Naive B cell (primary cell): ENCODE measurements at regions not wholly inside any gene's neighbourhood (a gene's known extent, or its start where the extent isn't known, plus 50 kb on each side); places are given as distances from the start of the nearest gene placed in this dataset.

Source experiments
- ATAC-seq, 2 donors: fragments of 150-1000 bp; cut with Tn5 transposase; 2 replicates each; pipeline ENCODE4 v1.10.0; 2021; ENCODE audit warnings: low read depth in 2 of 2, mild to moderate bottlenecking in 2 of 2, moderate library complexity in 2 of 2
- DNase-seq: peaks from one replicate; pipeline ENCODE4 v3.0.0; 2022
- H3K27ac Mint-ChIP-seq, 6 donors: one replicate each; pipeline ENCODE4 v1.8.0; 2020 to 2022; ENCODE audit warnings: mild to moderate bottlenecking in 6 of 6, mixed read lengths in 6 of 6, moderate library complexity in 5 of 6, inconsistent platforms in 2 of 6
- H3K27me3 Mint-ChIP-seq, 3 donors: one replicate each; pipeline ENCODE4 v1.8.0; 2021 to 2022; ENCODE audit warnings: mixed read lengths in 3 of 3, mild to moderate bottlenecking in 1 of 3
- H3K36me3 Mint-ChIP-seq, 2 donors: one replicate each; pipeline ENCODE4 v1.8.0; 2020 to 2022; ENCODE audit warnings: mixed read lengths in 2 of 2, inconsistent platforms in 1 of 2, mild to moderate bottlenecking in 1 of 2
- H3K4me1 Mint-ChIP-seq, 3 donors: one replicate each; pipeline ENCODE4 v1.8.0; 2020 to 2022; ENCODE audit warnings: mixed read lengths in 3 of 3, inconsistent platforms in 1 of 3, mild to moderate bottlenecking in 1 of 3, moderate library complexity in 1 of 3
- H3K4me3 Mint-ChIP-seq, 8 donors: one replicate each; pipeline ENCODE4 v1.8.0; 2020 to 2022; ENCODE audit warnings: mild to moderate bottlenecking in 8 of 8, mixed read lengths in 8 of 8, moderate library complexity in 8 of 8, inconsistent platforms in 2 of 8
- H3K9me3 Mint-ChIP-seq, 7 donors: one replicate each; pipeline ENCODE4 v1.8.0; 2020 to 2022; ENCODE audit warnings: mixed read lengths in 7 of 7, mild to moderate bottlenecking in 5 of 7, inconsistent platforms in 2 of 7, moderate library complexity in 1 of 7

GRCh38 chr13:47087841-47088240, 191.0 kb upstream of the HTR2A start:
- DNase-seq (no peak), ATAC-seq (no peak)
- no peak overlapping the region for H3K4me3 Mint-ChIP-seq
- no peaks in the 10 kb centered on the region for H3K36me3 Mint-ChIP-seq
- peaks cover 0 to 1% (median 0%) of the 10 kb centered on the region in 7 donors for H3K9me3 Mint-ChIP-seq
- peaks cover 3 to 8% (median 5%) of the 10 kb centered on the region in 3 donors for H3K27me3 Mint-ChIP-seq
- H3K27ac Mint-ChIP-seq: no peak overlapping the region
- H3K4me1 Mint-ChIP-seq: no peaks in the 10 kb centered on the region

- Mint-ChIP-seq H3K36me3 (no peaks in the 10 kb centered on the region), H3K27me3 (peaks cover 0 to 5% (median 4%) of the 10 kb centered on the region in 3 donors), H3K4me3 (no peak overlapping the region), H3K9me3 (peaks cover 0 to 1% (median 0%) of the 10 kb centered on the region in 7 donors), H3K27ac (no peak overlapping the region), H3K4me1 (no peaks in the 10 kb centered on the region)
- ATAC-seq (no peak), DNase-seq (no peak)
Measured at GRCh38 chr13:47087241-47087640, 190.4 kb upstream of the HTR2A start.

GRCh38 chr13:47085346-47085745, 188.5 kb upstream of the HTR2A start:
- no peaks in the 10 kb centered on the region for H3K36me3 Mint-ChIP-seq
- peaks cover 0 to 5% (median 4%) of the 10 kb centered on the region in 3 donors for H3K27me3 Mint-ChIP-seq
- ATAC-seq: no peak
- H3K27ac Mint-ChIP-seq: no peak overlapping the region
- no peak overlapping the region for H3K4me3 Mint-ChIP-seq
- peaks cover 0 to 1% (median 0%) of the 10 kb centered on the region in 7 donors for H3K9me3 Mint-ChIP-seq
- no peak for DNase-seq
- H3K4me1 Mint-ChIP-seq: no peaks in the 10 kb centered on the region

GRCh38 chr13:47081850-47082249, 185.0 kb upstream of the HTR2A start:
- H3K27ac Mint-ChIP-seq: no peak overlapping the region
- peaks cover 0 to 10% (median 4%) of the 10 kb centered on the region in 3 donors for H3K27me3 Mint-ChIP-seq
- peaks cover 0 to 5% (median 0%) of the 10 kb centered on the region in 7 donors for H3K9me3 Mint-ChIP-seq
- no peak for ATAC-seq
- DNase-seq: no peak
- no peaks in the 10 kb centered on the region for H3K4me1 Mint-ChIP-seq
- no peak overlapping the region for H3K4me3 Mint-ChIP-seq
- H3K36me3 Mint-ChIP-seq: no peaks in the 10 kb centered on the region

GRCh38 chr13:47081246-47081645, 184.4 kb upstream of the HTR2A start:
- H3K4me3 Mint-ChIP-seq: no peak overlapping the region
- H3K4me1 Mint-ChIP-seq: no peaks in the 10 kb centered on the region

GRCh38 chr13:47080621-47081020, 183.8 kb upstream of the HTR2A start:
- peaks cover 0 to 8% (median 6%) of the 10 kb centered on the region in 3 donors for H3K27me3 Mint-ChIP-seq
- no peaks in the 10 kb centered on the region for H3K4me1 Mint-ChIP-seq
- H3K27ac Mint-ChIP-seq: no peak overlapping the region

More at GRCh38 chr13:47081246-47081645, 184.4 kb upstream of the HTR2A start:
- no peak overlapping the region for H3K27ac Mint-ChIP-seq
- H3K9me3 Mint-ChIP-seq: peaks cover 0 to 7% (median 1%) of the 10 kb centered on the region in 7 donors
- DNase-seq: no peak
- H3K27me3 Mint-ChIP-seq: peaks cover 0 to 8% (median 6%) of the 10 kb centered on the region in 3 donors
- ATAC-seq: no peak
- H3K36me3 Mint-ChIP-seq: no peaks in the 10 kb centered on the region

GRCh38 chr13:47076500-47076899, 179.6 kb upstream of the HTR2A start:
- H3K4me1 Mint-ChIP-seq: no peaks in the 10 kb centered on the region
- H3K36me3 Mint-ChIP-seq: peaks cover 6 to 18% of the 10 kb centered on the region in 2 donors
- peaks cover 9 to 36% (median 29%) of the 10 kb centered on the region in 7 donors for H3K9me3 Mint-ChIP-seq
- peaks cover 4 to 21% (median 11%) of the 10 kb centered on the region in 3 donors for H3K27me3 Mint-ChIP-seq
- no peak overlapping the region for H3K4me3 Mint-ChIP-seq
- no peak overlapping the region for H3K27ac Mint-ChIP-seq
- ATAC-seq (no peak), DNase-seq (no peak)

More at GRCh38 chr13:47080621-47081020, 183.8 kb upstream of the HTR2A start:
- Mint-ChIP-seq H3K36me3 (no peaks in the 10 kb centered on the region), H3K9me3 (peaks cover 0 to 13% (median 8%) of the 10 kb centered on the region in 7 donors), H3K4me3 (no peak overlapping the region)
- ATAC-seq (no peak), DNase-seq (no peak)

- Mint-ChIP-seq H3K9me3 (peaks cover 0 to 13% (median 9%) of the 10 kb centered on the region in 7 donors), H3K4me3 (no peak overlapping the region), H3K27ac (no peak overlapping the region), H3K27me3 (peaks cover 4 to 46% (median 32%) of the 10 kb centered on the region in 3 donors), H3K36me3 (peaks cover 3 to 7% of the 10 kb centered on the region in 2 donors), H3K4me1 (no peaks in the 10 kb centered on the region)
- no peak for ATAC-seq
- DNase-seq: no peak
Measured at GRCh38 chr13:47069133-47069532, 172.3 kb upstream of the HTR2A start.

GRCh38 chr13:47067306-47067705, 170.5 kb upstream of the HTR2A start:
- ATAC-seq (no peak), DNase-seq (no peak)
- Mint-ChIP-seq H3K27ac (no peak overlapping the region), H3K9me3 (peaks cover 0 to 26% (median 11%) of the 10 kb centered on the region in 7 donors), H3K36me3 (peaks cover 5 to 11% of the 10 kb centered on the region in 2 donors), H3K4me1 (no peaks in the 10 kb centered on the region), H3K27me3 (peaks cover 4 to 47% (median 39%) of the 10 kb centered on the region in 3 donors), H3K4me3 (no peak overlapping the region)

GRCh38 chr13:47066226-47066625, 169.4 kb upstream of the HTR2A start:
- Mint-ChIP-seq H3K9me3 (peaks cover 0 to 31% (median 18%) of the 10 kb centered on the region in 7 donors), H3K27me3 (peaks cover 1 to 41% (median 39%) of the 10 kb centered on the region in 3 donors), H3K4me3 (no peak overlapping the region), H3K36me3 (peaks cover 6 to 11% of the 10 kb centered on the region in 2 donors), H3K27ac (no peak overlapping the region), H3K4me1 (no peaks in the 10 kb centered on the region)
- ATAC-seq: no peak
- no peak for DNase-seq

GRCh38 chr13:47064381-47064780, 167.5 kb upstream of the HTR2A start:
- no peak for ATAC-seq
- Mint-ChIP-seq H3K4me1 (no peaks in the 10 kb centered on the region), H3K9me3 (peaks cover 0 to 47% (median 32%) of the 10 kb centered on the region in 7 donors)

GRCh38 chr13:47049276-47049989, 152.6 kb upstream of the HTR2A start:
- ATAC-seq: no peak
- Mint-ChIP-seq H3K27ac (no peak overlapping the region), H3K9me3 (peaks cover 1 to 12% (median 5%) of the 10 kb centered on the region in 7 donors), H3K4me1 (no peaks in the 10 kb centered on the region), H3K4me3 (no peak overlapping the region), H3K36me3 (peaks cover 13 to 14% of the 10 kb centered on the region in 2 donors), H3K27me3 (peaks cover 7 to 14% (median 14%) of the 10 kb centered on the region in 3 donors)
- DNase-seq: no peak

More at GRCh38 chr13:47064381-47064780, 167.5 kb upstream of the HTR2A start:
- H3K27ac Mint-ChIP-seq: no peak overlapping the region
- peaks cover 6 to 17% of the 10 kb centered on the region in 2 donors for H3K36me3 Mint-ChIP-seq
- peaks cover 0 to 28% (median 28%) of the 10 kb centered on the region in 3 donors for H3K27me3 Mint-ChIP-seq
- no peak for DNase-seq
- no peak overlapping the region for H3K4me3 Mint-ChIP-seq

GRCh38 chr13:47046706-47047105, 149.9 kb upstream of the HTR2A start:
- Mint-ChIP-seq H3K36me3 (peaks cover 13 to 14% of the 10 kb centered on the region in 2 donors), H3K27me3 (peaks cover 16 to 19% (median 19%) of the 10 kb centered on the region in 3 donors), H3K4me3 (no peak overlapping the region), H3K9me3 (peaks cover 1 to 12% (median 5%) of the 10 kb centered on the region in 7 donors), H3K4me1 (no peaks in the 10 kb centered on the region), H3K27ac (no peak overlapping the region)
- DNase-seq (no peak), ATAC-seq (no peak)

- H3K4me1 Mint-ChIP-seq: no peaks in the 10 kb centered on the region
- peaks cover 16 to 25% (median 19%) of the 10 kb centered on the region in 3 donors for H3K27me3 Mint-ChIP-seq
- ATAC-seq: no peak
- no peak for DNase-seq
- no peaks in the 10 kb centered on the region for H3K9me3 Mint-ChIP-seq
- H3K4me3 Mint-ChIP-seq: no peak overlapping the region
- H3K36me3 Mint-ChIP-seq: no peaks in the 10 kb centered on the region
- H3K27ac Mint-ChIP-seq: no peak overlapping the region
Measured at GRCh38 chr13:47044842-47045241, 148.0 kb upstream of the HTR2A start.
